Activated B cell treated with CpG ODN at 0.5 μM for 24 hours (primary cell): ENCODE measurements at regions not wholly inside any gene's neighbourhood (a gene's known extent, or its start where the extent isn't known, plus 50 kb on each side); places are given as distances from the start of the nearest gene placed in this dataset.
"Not testable (repeated sequence)": the region's sequence is repeated elsewhere in the genome, so short reads cannot be mapped to it uniquely, and the experiment has no call there.

Source experiments
- ATAC-seq: fragments of 200-7000 bp; cut with Tn5 transposase; one replicate; pipeline ENCODE4 v1.10.0; 2021; ENCODE audit warnings: low read depth, mild to moderate bottlenecking, moderate library complexity
- CTCF ChIA-PET: fragments of 350-600 bp; sonication (Branson Sonifier 250); formaldehyde crosslinking; loops from one replicate; lab custom pipeline; 2021; ENCODE audit warnings: antibody characterized with exemption; lab: Charles Lee
- POLR2A ChIA-PET: fragments of 350-600 bp; sonication (Branson Sonifier 250); formaldehyde crosslinking; loops from one replicate; lab custom pipeline; 2021; ENCODE audit warnings: antibody characterized with exemption; lab: Charles Lee
- DNase-seq: peaks from one replicate; pipeline ENCODE4 v3.0.0; 2022
- H3K27ac Mint-ChIP-seq: one replicate; pipeline ENCODE4 v1.8.0; 2020; ENCODE audit warnings: mixed read lengths
- H3K27me3 Mint-ChIP-seq: one replicate; pipeline ENCODE4 v1.8.0; 2021; ENCODE audit warnings: mixed read lengths
- H3K36me3 Mint-ChIP-seq: one replicate; pipeline ENCODE4 v1.8.0; 2021; ENCODE audit warnings: low read depth, mixed read lengths
- H3K4me1 Mint-ChIP-seq: one replicate; pipeline ENCODE4 v1.8.0; 2021; ENCODE audit warnings: mixed read lengths
- H3K4me3 Mint-ChIP-seq: one replicate; pipeline ENCODE4 v1.8.0; 2020; ENCODE audit warnings: mild to moderate bottlenecking, mixed read lengths
- H3K9me3 Mint-ChIP-seq: one replicate; pipeline ENCODE4 v1.8.0; 2020; ENCODE audit warnings: mixed read lengths
- CTCF ChIP-seq: fragments of 200-600 bp; IDR thresholded peaks from one replicate; pipeline ENCODE4 v1.8.0; 2022; ENCODE audit warnings: antibody characterized with exemption, mild to moderate bottlenecking
- intact Hi-C: fragments of 100-400 bp; cut with micrococcal nuclease; formaldehyde crosslinking; loops from one replicate; pipeline ENCODE4 v1.15.1; 2024

- Mint-ChIP-seq H3K27ac (no peak overlapping the region), H3K4me1 (no peaks in the 10 kb centered on the region), H3K27me3 (no peaks in the 10 kb centered on the region), H3K9me3 (no peaks in the 10 kb centered on the region), H3K36me3 (no peaks in the 10 kb centered on the region), H3K4me3 (no peak overlapping the region)
- ATAC-seq, result no peak
- intact Hi-C loops, result no loop called here
- CTCF ChIA-PET, result no interaction called here
- DNase-seq, result no peak
- TF ChIP-seq CTCF, result no peak
- POLR2A ChIA-PET, result no interaction called here
Measured at GRCh38 chr5:100402071-100402470, 133.1 kb upstream of the FAM174A start.

GRCh38 chr5:100401149-100401548, 134.0 kb upstream of the FAM174A start:
- intact Hi-C loops, result no loop called here
- DNase-seq, result no peak
- POLR2A ChIA-PET, result no interaction called here
- no peak for ATAC-seq
- Mint-ChIP-seq H3K4me3 (no peak overlapping the region), H3K27me3 (no peaks in the 10 kb centered on the region), H3K27ac (no peak overlapping the region), H3K4me1 (no peaks in the 10 kb centered on the region), H3K9me3 (no peaks in the 10 kb centered on the region), H3K36me3 (no peaks in the 10 kb centered on the region)
- TF ChIP-seq CTCF, result no peak
- CTCF ChIA-PET, result no interaction called here

- intact Hi-C loops, H3K4me3 Mint-ChIP-seq, H3K4me1 Mint-ChIP-seq, H3K27ac Mint-ChIP-seq, H3K36me3 Mint-ChIP-seq, POLR2A ChIA-PET, CTCF ChIA-PET, H3K9me3 Mint-ChIP-seq, ATAC-seq, DNase-seq, H3K27me3 Mint-ChIP-seq: not testable (repeated sequence)
Measured at GRCh38 chr5:100398815-100399214, 136.4 kb upstream of the FAM174A start.

GRCh38 chr5:100379254-100379858, 155.8 kb upstream of the FAM174A start:
- CTCF ChIA-PET, H3K27me3 Mint-ChIP-seq, H3K36me3 Mint-ChIP-seq, intact Hi-C loops, ATAC-seq, POLR2A ChIA-PET, H3K4me3 Mint-ChIP-seq, H3K27ac Mint-ChIP-seq, H3K4me1 Mint-ChIP-seq, DNase-seq, H3K9me3 Mint-ChIP-seq: not testable (repeated sequence)

GRCh38 chr5:100364757-100365478, 170.3 kb upstream of the FAM174A start:
- H3K4me3 Mint-ChIP-seq, POLR2A ChIA-PET, DNase-seq, H3K27me3 Mint-ChIP-seq, H3K27ac Mint-ChIP-seq, intact Hi-C loops, ATAC-seq, H3K36me3 Mint-ChIP-seq, H3K9me3 Mint-ChIP-seq, H3K4me1 Mint-ChIP-seq, CTCF ChIA-PET: not testable (repeated sequence)

- POLR2A ChIA-PET, ATAC-seq, CTCF ChIA-PET, H3K36me3 Mint-ChIP-seq, H3K27me3 Mint-ChIP-seq, H3K9me3 Mint-ChIP-seq, H3K4me3 Mint-ChIP-seq, intact Hi-C loops, H3K4me1 Mint-ChIP-seq, H3K27ac Mint-ChIP-seq, DNase-seq: not testable (repeated sequence)
Measured at GRCh38 chr5:100364343-100364742, 170.8 kb upstream of the FAM174A start.

- H3K27ac Mint-ChIP-seq, H3K4me3 Mint-ChIP-seq, H3K36me3 Mint-ChIP-seq, intact Hi-C loops, H3K9me3 Mint-ChIP-seq, ATAC-seq, H3K4me1 Mint-ChIP-seq, CTCF ChIA-PET, H3K27me3 Mint-ChIP-seq, DNase-seq, POLR2A ChIA-PET: not testable (repeated sequence)
Measured at GRCh38 chr5:100359998-100360397, 175.2 kb upstream of the FAM174A start.

- H3K27ac Mint-ChIP-seq, intact Hi-C loops, CTCF ChIA-PET, POLR2A ChIA-PET, DNase-seq, ATAC-seq, H3K4me3 Mint-ChIP-seq, H3K36me3 Mint-ChIP-seq, H3K9me3 Mint-ChIP-seq, H3K4me1 Mint-ChIP-seq, H3K27me3 Mint-ChIP-seq: not testable (repeated sequence)
Measured at GRCh38 chr5:100346269-100346668, 188.9 kb upstream of the FAM174A start.

- H3K27ac Mint-ChIP-seq, ATAC-seq, H3K4me3 Mint-ChIP-seq, CTCF ChIA-PET, H3K27me3 Mint-ChIP-seq, H3K9me3 Mint-ChIP-seq, intact Hi-C loops, POLR2A ChIA-PET, H3K4me1 Mint-ChIP-seq, DNase-seq, H3K36me3 Mint-ChIP-seq: not testable (repeated sequence)
Measured at GRCh38 chr5:100341485-100341884, 193.7 kb upstream of the FAM174A start.
